MCF 10A (cell line): ENCODE measurements at regions not wholly inside any gene's neighbourhood (a gene's known extent, or its start where the extent isn't known, plus 50 kb on each side); places are given as distances from the start of the nearest gene placed in this dataset.

Experiments used
- BruUV-seq: library from RNA; stranded (reverse); fragments of 400-500 nt; replicated peaks from 2 replicates; lab custom pipeline; 2021; lab: Mats Ljungman, UMichigan
- CTCF ChIA-PET: fragments of 300-600 bp; sonication (Branson Sonifier 250); formaldehyde crosslinking; extraction: SDS; loops from one replicate; lab custom pipeline; 2021; ENCODE audit warnings: antibody characterized with exemption, inconsistent platforms; lab: Yijun Ruan, JAX
- POLR2A ChIA-PET: fragments of 300-600, 350-650 bp; sonication (Branson Sonifier 250); formaldehyde crosslinking; extraction: SDS; loops from one replicate; lab custom pipeline; 2020; ENCODE audit warnings: antibody characterized with exemption, inconsistent platforms; lab: Yijun Ruan, JAX
- DNase-seq: peaks from one replicate; pipeline ENCODE4 v3.0.0-alpha.2; 2018; ENCODE audit not compliant: unreplicated experiment
- H3K27ac Mint-ChIP-seq: one replicate; pipeline ENCODE4 v1.8.0; 2022; ENCODE audit warnings: mild to moderate bottlenecking, low read depth, mixed read lengths; ENCODE audit not compliant: unreplicated experiment
- H3K27me3 Mint-ChIP-seq: one replicate; pipeline ENCODE4 v1.8.0; 2022; ENCODE audit warnings: mixed read lengths; ENCODE audit not compliant: insufficient read depth, unreplicated experiment
- H3K36me3 Mint-ChIP-seq: one replicate; pipeline ENCODE4 v1.8.0; 2022; ENCODE audit warnings: mild to moderate bottlenecking, moderate library complexity, mixed read lengths; ENCODE audit not compliant: insufficient read depth, unreplicated experiment
- H3K4me1 Mint-ChIP-seq: one replicate; pipeline ENCODE4 v1.8.0; 2022; ENCODE audit warnings: mixed read lengths; ENCODE audit not compliant: insufficient read depth, unreplicated experiment
- H3K4me3 Mint-ChIP-seq: one replicate; pipeline ENCODE4 v1.8.0; 2022; ENCODE audit warnings: mild to moderate bottlenecking, moderate library complexity, mixed read lengths; ENCODE audit not compliant: unreplicated experiment
- H3K9me3 Mint-ChIP-seq: one replicate; pipeline ENCODE4 v1.8.0; 2022; ENCODE audit warnings: mixed read lengths; ENCODE audit not compliant: unreplicated experiment
- intact Hi-C: fragments of 100-400 bp; cut with micrococcal nuclease; formaldehyde crosslinking; loops from 2 replicates; pipeline ENCODE4 v1.14.1; 2022
- TF ChIP-seq, protein P1 (sequence below): fragments of 200-600 bp; IDR thresholded peaks from one replicate; pipeline ENCODE4 v1.8.0; 2022; ENCODE audit warnings: antibody characterized with exemption, mild to moderate bottlenecking; ENCODE audit not compliant: unreplicated experiment

DNA sequence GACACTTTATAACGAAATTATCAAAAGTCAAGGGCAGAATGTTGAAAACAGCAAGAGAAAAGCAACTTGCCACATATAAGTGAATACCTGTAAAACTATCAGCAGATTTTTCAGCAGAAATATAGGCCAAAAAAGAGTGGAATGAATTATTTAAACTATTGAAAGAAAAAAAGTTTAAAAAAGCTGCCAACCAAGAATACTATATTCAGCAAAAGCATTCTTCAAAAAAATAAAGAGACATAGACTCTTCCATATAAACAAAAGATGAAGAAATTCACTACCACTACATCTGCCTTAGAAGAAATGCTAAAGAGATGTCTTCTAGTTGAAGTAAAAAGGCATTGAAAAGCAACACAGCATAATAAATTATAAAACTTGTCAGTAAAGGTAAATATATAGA is 80.6 kb upstream of the CPNE8 start:
- Mint-ChIP-seq H3K4me1 (no peaks in the 10 kb centered on the region), H3K9me3 (peaks cover 32% of the 10 kb centered on the region), H3K36me3 (no peaks in the 10 kb centered on the region), H3K27me3 (no peaks in the 10 kb centered on the region), H3K27ac (no peak overlapping the region), H3K4me3 (no peak overlapping the region)
- intact Hi-C loops, result no loop called here
- TF ChIP-seq, protein P1, sequence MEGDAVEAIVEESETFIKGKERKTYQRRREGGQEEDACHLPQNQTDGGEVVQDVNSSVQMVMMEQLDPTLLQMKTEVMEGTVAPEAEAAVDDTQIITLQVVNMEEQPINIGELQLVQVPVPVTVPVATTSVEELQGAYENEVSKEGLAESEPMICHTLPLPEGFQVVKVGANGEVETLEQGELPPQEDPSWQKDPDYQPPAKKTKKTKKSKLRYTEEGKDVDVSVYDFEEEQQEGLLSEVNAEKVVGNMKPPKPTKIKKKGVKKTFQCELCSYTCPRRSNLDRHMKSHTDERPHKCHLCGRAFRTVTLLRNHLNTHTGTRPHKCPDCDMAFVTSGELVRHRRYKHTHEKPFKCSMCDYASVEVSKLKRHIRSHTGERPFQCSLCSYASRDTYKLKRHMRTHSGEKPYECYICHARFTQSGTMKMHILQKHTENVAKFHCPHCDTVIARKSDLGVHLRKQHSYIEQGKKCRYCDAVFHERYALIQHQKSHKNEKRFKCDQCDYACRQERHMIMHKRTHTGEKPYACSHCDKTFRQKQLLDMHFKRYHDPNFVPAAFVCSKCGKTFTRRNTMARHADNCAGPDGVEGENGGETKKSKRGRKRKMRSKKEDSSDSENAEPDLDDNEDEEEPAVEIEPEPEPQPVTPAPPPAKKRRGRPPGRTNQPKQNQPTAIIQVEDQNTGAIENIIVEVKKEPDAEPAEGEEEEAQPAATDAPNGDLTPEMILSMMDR, result no peak
- ChIA-PET POLR2A (interaction anchor here (0.7 kb wide), 1 partner anchor 726 kb away, joined by 4 read pairs; no protein-coding TSS in a partner anchor), CTCF (no interaction called here)
- BruUV-seq, result no TSS peak
- DNase-seq, result no peak

DNA sequence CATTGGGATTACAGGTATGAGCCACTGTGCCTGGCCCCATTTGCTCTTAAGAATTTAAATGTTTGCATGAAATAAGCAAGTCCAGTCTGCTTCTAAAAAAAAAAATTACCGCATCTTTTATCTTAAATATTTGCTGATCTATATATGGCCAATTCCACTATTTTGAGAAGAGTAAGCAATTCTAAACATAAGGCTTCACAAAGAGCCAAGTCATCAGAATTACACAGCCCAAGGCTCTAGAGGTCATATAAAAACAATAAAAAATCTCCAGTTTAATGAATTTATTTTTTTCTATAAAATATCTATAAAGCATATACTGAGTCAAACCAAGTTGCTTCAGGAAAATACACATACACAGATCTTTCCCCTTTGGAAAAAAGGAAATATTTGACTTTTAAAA is 79.0 kb upstream of the CPNE8 start:
- H3K27me3 Mint-ChIP-seq, result no peaks in the 10 kb centered on the region
- CTCF ChIA-PET, result interaction anchor here (0.8 kb wide), 1 partner anchor 119 kb away, joined by 3 read pairs; no protein-coding TSS in a partner anchor

DNA sequence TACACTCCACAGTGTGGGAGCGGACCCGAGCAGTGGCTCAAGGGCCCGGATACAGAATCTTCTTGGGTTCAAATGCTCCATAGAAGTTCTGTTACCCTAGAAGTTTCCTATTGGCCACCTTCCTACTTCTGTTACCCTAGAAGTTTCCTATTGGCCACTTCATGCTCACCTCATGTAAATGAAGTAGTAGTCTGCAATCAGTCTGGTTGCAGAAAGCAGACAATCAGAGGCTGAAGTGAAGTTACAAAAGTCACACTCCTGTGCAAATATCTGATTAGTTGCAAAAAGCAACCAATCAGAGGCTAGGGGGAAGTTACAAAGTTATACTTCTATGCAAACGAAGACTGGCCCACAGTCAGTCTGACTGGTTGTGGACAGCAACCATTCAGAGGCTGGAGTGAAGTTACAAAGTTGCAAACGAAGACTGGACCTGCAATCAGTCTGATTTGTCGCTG is 77.8 kb upstream of the CPNE8 start:
- no peaks in the 10 kb centered on the region for H3K27me3 Mint-ChIP-seq
- TF ChIP-seq, protein P1, result no peak
- no peak overlapping the region for H3K4me3 Mint-ChIP-seq
- DNase-seq, result no peak
- POLR2A ChIA-PET, result no interaction called here
- no peaks in the 10 kb centered on the region for H3K36me3 Mint-ChIP-seq
- H3K27ac Mint-ChIP-seq, result no peak overlapping the region
- peaks cover 26% of the 10 kb centered on the region for H3K9me3 Mint-ChIP-seq
- BruUV-seq, result no TSS peak
- H3K4me1 Mint-ChIP-seq, result no peaks in the 10 kb centered on the region
- intact Hi-C loops, result no loop called here
- CTCF ChIA-PET, result no interaction called here

More for the DNA sequence above, 79.0 kb upstream of the CPNE8 start:
- H3K27ac Mint-ChIP-seq, result no peak overlapping the region
- no peaks in the 10 kb centered on the region for H3K4me1 Mint-ChIP-seq
- H3K4me3 Mint-ChIP-seq, result no peak overlapping the region
- no peak for DNase-seq
- POLR2A ChIA-PET, result no interaction called here
- TF ChIP-seq, protein P1, result no peak
- BruUV-seq, result no TSS peak
- no peaks in the 10 kb centered on the region for H3K36me3 Mint-ChIP-seq
- intact Hi-C loops, result no loop called here
- peaks cover 32% of the 10 kb centered on the region for H3K9me3 Mint-ChIP-seq

DNA sequence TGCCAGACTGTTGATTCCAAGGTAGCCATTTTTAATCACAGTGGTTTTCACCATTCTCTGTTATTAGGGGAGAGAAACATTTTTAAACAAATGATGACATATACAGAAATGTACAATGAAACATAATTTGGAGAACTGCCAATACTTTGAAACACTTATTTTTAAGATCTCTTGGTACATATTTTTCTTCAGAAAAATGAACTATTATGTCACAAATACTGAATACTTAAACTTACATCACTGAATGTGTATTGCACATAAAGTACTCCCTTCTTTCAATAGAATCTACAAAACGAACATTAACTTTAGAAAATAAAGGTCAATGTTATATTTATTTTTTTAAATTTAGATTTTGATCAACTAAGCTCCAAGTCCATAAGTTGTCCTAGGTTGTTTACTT is 71.7 kb upstream of the CPNE8 start:
- no TSS peak for BruUV-seq
- Mint-ChIP-seq H3K4me1 (no peaks in the 10 kb centered on the region), H3K27me3 (no peaks in the 10 kb centered on the region), H3K9me3 (peaks cover 7% of the 10 kb centered on the region), H3K27ac (no peak overlapping the region), H3K4me3 (no peak overlapping the region), H3K36me3 (no peaks in the 10 kb centered on the region)
- TF ChIP-seq, protein P1, result no peak
- DNase-seq, result no peak
- CTCF ChIA-PET, result interaction anchor here (1.4 to 1.6 kb wide), 2 partner anchors 16 to 71 kb away, joined by 4 to 5 read pairs; no protein-coding TSS in a partner anchor
- POLR2A ChIA-PET, result interaction anchor here (0.7 kb wide), 1 partner anchor 18 kb away, joined by 4 read pairs; no protein-coding TSS in a partner anchor
- intact Hi-C loops, result no loop called here
